ENCODE measurements at regions not wholly inside any gene's neighbourhood (a gene's known extent, or its start where the extent isn't known, plus 50 kb on each side); places are given as distances from the start of the nearest gene placed in this dataset.

DNA sequence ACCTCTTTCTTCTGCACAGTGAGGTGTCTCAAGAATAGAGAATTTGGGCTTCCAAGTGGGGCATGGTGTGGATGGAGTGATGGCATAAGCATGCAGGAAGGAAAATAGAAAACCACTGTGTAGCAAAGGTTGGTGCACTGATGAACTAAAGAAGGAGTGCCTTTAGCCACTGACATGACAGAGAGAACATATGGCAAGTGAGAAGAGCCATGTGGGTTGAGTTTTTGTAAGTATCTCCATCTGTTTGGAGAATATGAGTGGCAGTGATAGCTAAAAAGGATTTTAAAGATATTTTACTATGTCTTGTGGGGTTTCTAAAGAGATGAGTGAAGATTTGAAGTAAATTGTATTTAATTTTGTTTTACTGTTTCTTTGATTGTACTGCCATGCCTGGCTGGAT is 160.5 kb upstream of the GRIK2 start:
- TF ChIP-seq CTCF (conservative IDR thresholded peaks at IDR 0.05; ENCODE audit: low read length): no peak
- no peak for TF ChIP-seq EZH2phosphoT487 (IDR thresholded peaks at IDR 0.05; ENCODE audit: borderline replicate concordance)

All from Loucy (cell line).